Right lobe of liver (tissue), 4 donors: ENCODE measurements at regions not wholly inside any gene's neighbourhood (a gene's known extent, or its start where the extent isn't known, plus 50 kb on each side); places are given as distances from the start of the nearest gene placed in this dataset.

ENCODE experiments used
- CTCF ChIP-seq, 4 donors: fragments of 200-600 bp in 3 of 4; fragments of 450-650 bp in 1 of 4; IDR thresholded peaks; one replicate each; pipeline versions ENCODE4 v1.5.1 to v1.8.0; 2016 to 2022; ENCODE audit warnings: antibody characterized with exemption in 4 of 4, mild to moderate bottlenecking in 2 of 4
- POLR2A ChIP-seq: fragments of 450-650 bp; IDR thresholded peaks from one replicate; pipeline ENCODE4 v1.6.1; 2017; ENCODE audit warnings: antibody characterized with exemption, mild to moderate bottlenecking
- donor health status: DM: no; HTN: no; CAD: no.
- donor health status: DM: no; HTN: no; CAD: no.
- donor health status: DM: no; HTN: yes; CAD: no.

- TF ChIP-seq CTCF (IDR thresholded peaks at IDR 0.05): no peak
- no peak for TF ChIP-seq POLR2A
Measured at GRCh38 chr5:174430940-174431339, 293.4 kb upstream of the MSX2 start.
